Omental fat pad (tissue), 3 donors: ENCODE measurements at regions not wholly inside any gene's neighbourhood (a gene's known extent, or its start where the extent isn't known, plus 50 kb on each side); places are given as distances from the start of the nearest gene placed in this dataset.

Experiments
- ATAC-seq: fragments of 150-250 bp; one replicate; pipeline ENCODE4 v1.9.1; 2016; ENCODE audit warnings: mild to moderate bottlenecking, moderate library complexity; ENCODE audit not compliant: low FRiP score
- DNase-seq: peaks from one replicate; pipeline ENCODE4 v3.0.0-alpha.2; 2019; ENCODE audit warnings: low spot score
- TF ChIP-seq, protein P1 (sequence below), 3 donors: fragments of 450-650 bp; IDR thresholded peaks; one replicate each; pipeline ENCODE4 v1.5.1; 2016 to 2017; ENCODE audit warnings: antibody characterized with exemption in 3 of 3, mild to moderate bottlenecking in 3 of 3, moderate library complexity in 2 of 3

DNA sequence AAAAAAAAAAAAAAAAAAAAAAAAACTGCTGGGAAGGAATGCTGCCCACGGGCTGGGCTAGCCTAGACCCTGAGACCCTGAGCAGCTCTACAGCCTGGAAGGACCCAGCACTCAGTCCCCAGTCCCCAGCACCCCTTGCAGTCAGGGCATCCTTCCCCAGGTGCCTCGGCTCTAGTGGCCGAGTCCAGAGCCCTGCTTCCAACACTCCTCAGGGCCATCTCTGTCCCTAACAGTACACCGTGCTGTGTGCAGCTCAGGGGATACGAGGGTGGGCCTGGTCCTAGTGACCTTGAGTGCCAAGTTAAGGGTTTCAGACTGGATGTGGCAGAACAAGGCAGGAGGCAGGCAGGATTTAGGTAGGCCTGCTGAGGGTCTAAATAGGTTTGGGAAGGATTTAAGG lies 50.2 kb upstream of the LRP8 start:
- no peak for DNase-seq
- TF ChIP-seq, protein P1, sequence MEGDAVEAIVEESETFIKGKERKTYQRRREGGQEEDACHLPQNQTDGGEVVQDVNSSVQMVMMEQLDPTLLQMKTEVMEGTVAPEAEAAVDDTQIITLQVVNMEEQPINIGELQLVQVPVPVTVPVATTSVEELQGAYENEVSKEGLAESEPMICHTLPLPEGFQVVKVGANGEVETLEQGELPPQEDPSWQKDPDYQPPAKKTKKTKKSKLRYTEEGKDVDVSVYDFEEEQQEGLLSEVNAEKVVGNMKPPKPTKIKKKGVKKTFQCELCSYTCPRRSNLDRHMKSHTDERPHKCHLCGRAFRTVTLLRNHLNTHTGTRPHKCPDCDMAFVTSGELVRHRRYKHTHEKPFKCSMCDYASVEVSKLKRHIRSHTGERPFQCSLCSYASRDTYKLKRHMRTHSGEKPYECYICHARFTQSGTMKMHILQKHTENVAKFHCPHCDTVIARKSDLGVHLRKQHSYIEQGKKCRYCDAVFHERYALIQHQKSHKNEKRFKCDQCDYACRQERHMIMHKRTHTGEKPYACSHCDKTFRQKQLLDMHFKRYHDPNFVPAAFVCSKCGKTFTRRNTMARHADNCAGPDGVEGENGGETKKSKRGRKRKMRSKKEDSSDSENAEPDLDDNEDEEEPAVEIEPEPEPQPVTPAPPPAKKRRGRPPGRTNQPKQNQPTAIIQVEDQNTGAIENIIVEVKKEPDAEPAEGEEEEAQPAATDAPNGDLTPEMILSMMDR (IDR thresholded peaks at IDR 0.05), result no peak
- no peak for ATAC-seq

DNA sequence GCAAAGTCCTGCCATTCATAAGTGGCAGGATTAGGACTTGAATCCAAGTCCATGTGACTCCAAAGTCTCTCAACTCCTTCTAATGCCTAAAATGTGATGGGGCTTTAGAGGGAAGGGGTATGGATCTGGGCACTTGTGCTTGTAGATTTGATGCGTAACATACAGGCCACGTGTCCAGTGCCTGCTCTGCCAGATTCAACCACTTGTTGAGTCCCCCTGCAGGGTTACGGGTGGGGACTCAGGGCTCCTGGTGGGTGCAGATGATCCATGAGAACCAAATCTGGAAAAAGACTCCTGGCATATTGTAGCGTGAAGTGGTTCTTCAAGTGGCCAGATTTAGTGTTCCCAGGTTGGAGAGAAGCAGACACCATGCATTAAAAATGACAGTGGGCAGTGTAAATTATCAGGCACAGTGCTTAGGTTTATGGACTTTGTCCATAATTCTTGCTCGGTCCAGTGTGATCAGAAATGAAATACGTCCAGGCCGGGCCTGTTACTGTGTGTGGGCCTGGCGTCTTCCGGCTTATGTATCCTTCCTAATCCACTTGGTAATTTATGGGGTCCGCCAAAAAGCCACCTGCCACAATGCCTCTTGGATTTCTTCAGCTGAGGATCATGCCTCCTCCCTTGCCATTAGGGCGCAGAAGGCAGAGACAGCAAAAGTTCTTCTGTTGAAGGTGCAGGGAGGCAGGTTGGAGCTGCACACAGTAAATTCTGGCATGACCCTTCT lies 51.2 kb upstream of the LRP8 start:
- DNase-seq, result no peak
- TF ChIP-seq, protein P1 (IDR thresholded peaks at IDR 0.05), result no peak
- no peak for ATAC-seq

DNA sequence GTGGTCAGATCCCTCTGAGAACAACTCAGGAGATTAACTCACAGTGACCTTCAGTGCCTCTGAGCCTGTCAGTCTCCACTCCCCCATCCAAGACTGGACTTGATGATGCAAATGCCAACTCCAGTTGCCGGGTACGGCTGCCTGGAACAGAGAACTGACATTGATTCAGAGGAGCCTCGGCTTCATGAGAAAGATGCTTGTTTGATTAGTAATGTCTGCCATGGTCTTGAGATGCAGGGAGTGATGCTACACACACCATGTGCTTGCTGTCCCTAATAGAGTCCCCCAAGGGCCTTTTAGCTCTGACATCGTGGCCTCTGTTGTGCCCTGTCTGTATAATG lies 51.8 kb upstream of the LRP8 start:
- no peak for ATAC-seq

DNA sequence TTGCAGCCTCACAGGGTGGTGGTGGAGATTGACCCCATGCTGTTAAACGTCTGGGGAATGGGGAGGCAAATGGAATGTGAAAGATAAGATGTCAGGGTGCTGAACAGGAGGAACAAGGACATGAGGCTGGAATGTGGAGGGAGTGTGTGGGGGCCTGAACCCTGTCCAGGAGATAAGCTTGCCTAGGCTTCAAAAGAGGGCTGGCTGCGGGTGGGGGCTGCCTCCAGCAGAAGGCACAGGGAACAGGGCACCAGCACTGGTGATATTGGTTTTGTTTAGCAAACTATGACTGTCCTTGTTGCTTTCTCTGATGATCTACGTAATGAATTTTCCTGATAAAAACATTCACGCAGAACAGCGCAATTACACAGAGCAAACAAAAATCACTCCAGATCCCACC lies 52.4 kb upstream of the LRP8 start:
- ATAC-seq, result no peak
- DNase-seq, result no peak
- TF ChIP-seq, protein P1 (IDR thresholded peaks at IDR 0.05), result no peak

More for the DNA sequence above, 51.8 kb upstream of the LRP8 start:
- no peak for DNase-seq
- TF ChIP-seq, protein P1 (IDR thresholded peaks at IDR 0.05), result no peak

DNA sequence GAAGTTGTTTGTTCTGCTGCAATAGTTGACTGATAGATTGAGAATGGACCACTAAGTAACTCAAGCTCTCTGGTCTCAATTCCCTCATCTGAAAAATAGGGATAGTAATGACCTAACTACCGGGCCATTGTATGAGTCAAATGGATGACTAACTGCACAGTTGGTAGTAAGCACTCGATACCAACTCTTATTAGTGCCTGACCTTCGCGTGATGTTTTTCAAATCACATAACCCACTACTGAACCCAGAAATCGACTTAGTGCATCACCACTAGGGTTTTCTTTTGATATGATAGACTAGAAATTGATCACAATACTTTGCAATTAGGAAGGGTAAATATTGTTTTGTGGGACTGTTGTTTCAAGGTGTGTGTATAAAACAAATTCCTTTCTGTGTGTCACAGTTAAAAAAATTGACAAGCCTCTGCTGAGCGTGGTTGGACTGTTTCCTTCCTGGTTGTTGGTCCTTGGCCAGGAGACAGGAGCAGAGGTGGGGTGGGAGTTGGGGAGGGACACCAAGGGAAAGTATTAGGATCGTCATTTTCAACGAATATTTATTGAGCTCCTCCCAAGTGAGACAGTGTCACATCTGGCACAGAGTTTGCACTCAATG lies 54.0 kb upstream of the LRP8 start:
- ATAC-seq (no peak), DNase-seq (no peak)
- TF ChIP-seq, protein P1 (IDR thresholded peaks at IDR 0.05), result no peak

DNA sequence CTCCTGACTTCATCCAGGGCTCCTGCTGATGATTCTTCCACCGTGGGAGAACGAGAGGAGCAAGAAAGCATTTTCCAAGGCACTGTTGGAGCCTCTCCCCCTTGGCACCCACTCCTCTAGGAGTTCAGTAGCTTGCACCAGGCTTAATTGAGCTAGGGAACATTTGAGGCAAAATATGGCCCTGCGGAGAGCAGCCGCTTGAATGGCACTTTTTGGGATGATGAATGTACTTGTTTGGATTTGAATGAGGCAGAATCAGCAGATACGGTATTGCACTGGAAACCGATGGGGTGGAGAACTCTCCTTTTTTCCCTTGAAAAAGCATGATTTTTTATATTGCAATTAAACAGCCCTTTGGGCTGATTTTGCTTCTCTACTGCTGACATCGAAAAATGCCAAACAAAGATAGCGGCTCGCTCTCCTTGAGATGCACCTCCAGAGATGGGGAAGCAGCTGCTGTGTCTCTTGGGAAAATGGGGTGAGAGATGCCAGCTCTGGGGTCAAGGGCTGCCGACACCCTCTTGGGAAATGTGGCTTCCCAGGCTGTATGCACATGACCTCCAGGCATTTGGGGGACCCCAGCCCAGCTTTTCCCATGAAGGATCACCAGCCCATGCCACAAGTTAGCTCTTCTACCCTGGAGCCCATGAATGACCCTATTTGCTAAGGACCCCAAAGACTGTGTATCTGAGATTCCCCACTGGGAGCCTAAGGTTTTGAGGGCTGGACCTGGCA lies 55.4 kb upstream of the LRP8 start:
- TF ChIP-seq, protein P1 (IDR thresholded peaks at IDR 0.05), result no peak
- ATAC-seq, result no peak
- no peak for DNase-seq
